ENCODE measurements at regions not wholly inside any gene's neighbourhood (a gene's known extent, or its start where the extent isn't known, plus 50 kb on each side); places are given as distances from the start of the nearest gene placed in this dataset.

GRCh38 chr11:92505689-92506088 lies 281.1 kb downstream of the FAT3 start:
- no peak overlapping the region for H3K4me3 Mint-ChIP-seq (ENCODE audit: unreplicated experiment)
- no peak overlapping the region for H3K27ac Mint-ChIP-seq (ENCODE audit: low read depth, unreplicated experiment)
- DNase-seq (ENCODE audit: unreplicated experiment): peak; percentile 36
- H3K36me3 Mint-ChIP-seq (ENCODE audit: insufficient read depth, unreplicated experiment): no peaks in the 10 kb centered on the region
- intact Hi-C loops (cut with micrococcal nuclease): loop anchor here (10.0 kb wide), 1 partner anchor 161 kb away; no protein-coding TSS in a partner anchor
- ChIA-PET CTCF (interaction anchor here (0.7 to 1.1 kb wide), 2 partner anchors 13 to 165 kb away, joined by 3 read pairs; no protein-coding TSS in a partner anchor), POLR2A (no interaction called here)
- H3K9me3 Mint-ChIP-seq (ENCODE audit: unreplicated experiment): no peaks in the 10 kb centered on the region
- BruUV-seq (replicated peaks): no TSS peak
- H3K27me3 Mint-ChIP-seq (ENCODE audit: insufficient read depth, unreplicated experiment): no peaks in the 10 kb centered on the region
- TF ChIP-seq, protein P1, sequence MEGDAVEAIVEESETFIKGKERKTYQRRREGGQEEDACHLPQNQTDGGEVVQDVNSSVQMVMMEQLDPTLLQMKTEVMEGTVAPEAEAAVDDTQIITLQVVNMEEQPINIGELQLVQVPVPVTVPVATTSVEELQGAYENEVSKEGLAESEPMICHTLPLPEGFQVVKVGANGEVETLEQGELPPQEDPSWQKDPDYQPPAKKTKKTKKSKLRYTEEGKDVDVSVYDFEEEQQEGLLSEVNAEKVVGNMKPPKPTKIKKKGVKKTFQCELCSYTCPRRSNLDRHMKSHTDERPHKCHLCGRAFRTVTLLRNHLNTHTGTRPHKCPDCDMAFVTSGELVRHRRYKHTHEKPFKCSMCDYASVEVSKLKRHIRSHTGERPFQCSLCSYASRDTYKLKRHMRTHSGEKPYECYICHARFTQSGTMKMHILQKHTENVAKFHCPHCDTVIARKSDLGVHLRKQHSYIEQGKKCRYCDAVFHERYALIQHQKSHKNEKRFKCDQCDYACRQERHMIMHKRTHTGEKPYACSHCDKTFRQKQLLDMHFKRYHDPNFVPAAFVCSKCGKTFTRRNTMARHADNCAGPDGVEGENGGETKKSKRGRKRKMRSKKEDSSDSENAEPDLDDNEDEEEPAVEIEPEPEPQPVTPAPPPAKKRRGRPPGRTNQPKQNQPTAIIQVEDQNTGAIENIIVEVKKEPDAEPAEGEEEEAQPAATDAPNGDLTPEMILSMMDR (IDR thresholded peaks at IDR 0.05; ENCODE audit: unreplicated experiment): no peak
- peaks cover 34% of the 10 kb centered on the region for H3K4me1 Mint-ChIP-seq (ENCODE audit: insufficient read depth, unreplicated experiment)

DNA sequence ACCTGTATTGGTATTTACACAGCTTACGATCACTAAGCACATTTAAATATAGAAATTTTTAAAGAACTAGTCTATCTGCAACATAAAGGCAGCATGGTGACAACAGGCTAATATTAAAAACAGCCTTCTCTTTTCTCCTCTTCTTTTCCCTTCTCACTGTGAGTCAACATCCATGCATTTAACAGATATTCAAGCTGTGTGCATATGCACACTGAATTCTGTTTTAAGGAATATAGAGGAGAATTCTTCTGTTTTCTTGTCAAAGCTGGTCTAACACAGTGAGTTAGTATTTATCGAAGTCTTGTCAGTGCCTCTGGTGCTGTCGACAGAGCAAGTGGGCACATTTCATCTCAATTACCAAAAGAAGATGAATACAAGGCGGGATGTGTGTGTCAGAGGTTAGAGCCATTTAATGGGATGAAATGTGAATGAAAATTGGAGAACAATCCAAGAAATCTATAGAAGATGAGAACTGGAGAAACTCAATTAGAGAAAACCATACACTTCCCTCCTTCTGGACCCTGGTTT lies 282.3 kb downstream of the FAT3 start:
- Mint-ChIP-seq H3K4me3 (ENCODE audit: unreplicated experiment) (no peak overlapping the region), H3K4me1 (ENCODE audit: insufficient read depth, unreplicated experiment) (peaks cover 24% of the 10 kb centered on the region), H3K27me3 (ENCODE audit: insufficient read depth, unreplicated experiment) (no peaks in the 10 kb centered on the region), H3K9me3 (ENCODE audit: unreplicated experiment) (no peaks in the 10 kb centered on the region), H3K36me3 (ENCODE audit: insufficient read depth, unreplicated experiment) (no peaks in the 10 kb centered on the region), H3K27ac (ENCODE audit: low read depth, unreplicated experiment) (no peak overlapping the region)
- CTCF ChIA-PET: interaction anchor here (1.1 kb wide), 1 partner anchor 29 kb away, joined by 3 read pairs; no protein-coding TSS in a partner anchor
- TF ChIP-seq, protein P1 (IDR thresholded peaks at IDR 0.05; ENCODE audit: unreplicated experiment): no peak
- DNase-seq (ENCODE audit: unreplicated experiment): no peak
- POLR2A ChIA-PET: no interaction called here
- no TSS peak for BruUV-seq (replicated peaks)
- intact Hi-C loops (cut with micrococcal nuclease): loop anchor here (10.0 kb wide), 1 partner anchor 162 kb away; no protein-coding TSS in a partner anchor

- Mint-ChIP-seq H3K27ac (ENCODE audit: low read depth, unreplicated experiment) (no peak overlapping the region), H3K4me1 (ENCODE audit: insufficient read depth, unreplicated experiment) (peaks cover 6% of the 10 kb centered on the region), H3K4me3 (ENCODE audit: unreplicated experiment) (no peak overlapping the region), H3K36me3 (ENCODE audit: insufficient read depth, unreplicated experiment) (no peaks in the 10 kb centered on the region), H3K27me3 (ENCODE audit: insufficient read depth, unreplicated experiment) (no peaks in the 10 kb centered on the region), H3K9me3 (ENCODE audit: unreplicated experiment) (no peaks in the 10 kb centered on the region)
- TF ChIP-seq, protein P1 (IDR thresholded peaks at IDR 0.05; ENCODE audit: unreplicated experiment): no peak
- intact Hi-C loops (cut with micrococcal nuclease): no loop called here
- no peak for DNase-seq (ENCODE audit: unreplicated experiment)
- ChIA-PET POLR2A (no interaction called here), CTCF (interaction anchor here (0.7 to 0.9 kb wide), 2 partner anchors 375 to 409 kb away, joined by 4 to 5 read pairs; no protein-coding TSS in a partner anchor)
- BruUV-seq (replicated peaks): no TSS peak
Observed at GRCh38 chr11:92510591-92510990, 286.0 kb downstream of the FAT3 start.

DNA sequence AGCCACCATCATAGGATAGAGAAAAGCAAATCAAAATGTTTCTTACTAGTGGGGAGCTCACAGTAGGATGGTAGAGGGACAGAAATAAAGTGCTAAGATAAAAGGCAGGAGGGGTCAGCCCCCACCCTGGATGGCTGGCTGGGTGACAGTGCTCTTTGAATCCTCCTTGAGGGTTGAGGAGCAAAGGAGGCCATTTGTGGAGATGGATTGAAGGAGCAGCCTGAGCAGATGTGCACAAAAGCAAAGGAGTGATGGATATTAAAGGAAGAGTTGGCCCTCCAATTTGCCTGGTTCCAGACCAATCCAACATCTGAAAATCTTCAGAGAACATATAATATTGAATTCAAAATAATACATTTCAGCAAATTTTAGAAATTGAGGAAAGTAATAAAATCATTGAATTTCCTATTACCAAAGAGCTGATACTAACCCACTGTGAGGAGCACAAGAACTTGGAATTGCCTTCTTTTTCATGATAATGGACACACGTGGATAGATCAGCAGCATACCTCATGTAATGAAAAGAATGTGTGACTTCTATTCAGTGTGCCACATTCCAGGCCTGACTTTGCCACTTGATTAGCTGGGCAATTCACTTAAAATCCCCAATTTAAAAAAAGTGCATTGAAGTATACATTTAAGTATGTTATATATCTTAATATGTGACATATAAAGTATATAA lies 287.0 kb downstream of the FAT3 start:
- no peak overlapping the region for H3K4me3 Mint-ChIP-seq (ENCODE audit: unreplicated experiment)
- H3K9me3 Mint-ChIP-seq (ENCODE audit: unreplicated experiment): peaks cover 3% of the 10 kb centered on the region
- no peaks in the 10 kb centered on the region for H3K4me1 Mint-ChIP-seq (ENCODE audit: insufficient read depth, unreplicated experiment)
- H3K27ac Mint-ChIP-seq (ENCODE audit: low read depth, unreplicated experiment): no peak overlapping the region
- DNase-seq (ENCODE audit: unreplicated experiment): no peak
- CTCF ChIA-PET: interaction anchor here (0.5 kb wide), 1 partner anchor 1231 kb away, joined by 4 read pairs; no protein-coding TSS in a partner anchor
- no peaks in the 10 kb centered on the region for H3K27me3 Mint-ChIP-seq (ENCODE audit: insufficient read depth, unreplicated experiment)
- no peaks in the 10 kb centered on the region for H3K36me3 Mint-ChIP-seq (ENCODE audit: insufficient read depth, unreplicated experiment)
- TF ChIP-seq, protein P1 (IDR thresholded peaks at IDR 0.05; ENCODE audit: unreplicated experiment): no peak
- POLR2A ChIA-PET: interaction anchor here (0.7 kb wide), 1 partner anchor 11 kb away, joined by 4 read pairs; no protein-coding TSS in a partner anchor
- BruUV-seq (replicated peaks): no TSS peak
- intact Hi-C loops (cut with micrococcal nuclease): no loop called here
